ENCODE measurements at regions not wholly inside any gene's neighbourhood (a gene's known extent, or its start where the extent isn't known, plus 50 kb on each side); places are given as distances from the start of the nearest gene placed in this dataset.

DNA sequence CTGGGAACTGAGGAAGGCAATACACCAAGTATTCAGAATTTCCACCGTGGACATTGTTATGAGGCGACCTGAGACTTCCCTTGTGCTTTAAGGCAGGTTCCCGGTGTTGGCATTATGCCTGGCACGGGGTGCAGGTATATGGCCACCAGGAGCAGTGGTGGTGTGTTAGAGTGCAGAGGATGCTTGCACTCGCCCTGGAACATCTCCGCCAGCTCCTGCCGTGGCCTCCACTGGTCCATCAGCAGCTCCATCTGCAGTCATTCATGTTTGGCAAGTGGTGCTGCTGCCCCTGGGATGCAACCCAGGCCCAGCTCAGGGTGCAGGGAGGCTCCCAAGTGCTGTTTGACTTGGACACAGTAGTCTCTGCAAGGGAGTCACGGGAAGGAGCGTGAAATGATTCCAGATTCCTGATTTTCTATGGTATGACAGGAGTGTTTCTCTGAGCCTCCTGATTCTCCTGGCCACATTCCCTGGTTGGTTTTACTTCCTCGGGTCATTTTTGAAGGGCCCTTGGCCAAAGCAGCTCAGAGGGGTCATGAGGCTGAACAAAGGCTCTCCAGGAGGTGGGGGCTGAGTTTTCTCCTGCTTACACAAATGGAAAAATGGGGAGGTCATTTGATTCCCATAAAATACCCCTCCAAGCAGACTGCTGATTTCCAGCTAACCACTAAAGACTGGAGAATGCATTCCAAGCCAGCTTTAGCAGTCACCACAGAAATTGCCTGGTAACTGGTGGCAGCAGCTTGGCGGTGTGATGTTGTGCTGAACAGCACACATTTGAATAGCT, 60.4 kb upstream of the PSEN2 start:
- TF ChIP-seq, protein P1, sequence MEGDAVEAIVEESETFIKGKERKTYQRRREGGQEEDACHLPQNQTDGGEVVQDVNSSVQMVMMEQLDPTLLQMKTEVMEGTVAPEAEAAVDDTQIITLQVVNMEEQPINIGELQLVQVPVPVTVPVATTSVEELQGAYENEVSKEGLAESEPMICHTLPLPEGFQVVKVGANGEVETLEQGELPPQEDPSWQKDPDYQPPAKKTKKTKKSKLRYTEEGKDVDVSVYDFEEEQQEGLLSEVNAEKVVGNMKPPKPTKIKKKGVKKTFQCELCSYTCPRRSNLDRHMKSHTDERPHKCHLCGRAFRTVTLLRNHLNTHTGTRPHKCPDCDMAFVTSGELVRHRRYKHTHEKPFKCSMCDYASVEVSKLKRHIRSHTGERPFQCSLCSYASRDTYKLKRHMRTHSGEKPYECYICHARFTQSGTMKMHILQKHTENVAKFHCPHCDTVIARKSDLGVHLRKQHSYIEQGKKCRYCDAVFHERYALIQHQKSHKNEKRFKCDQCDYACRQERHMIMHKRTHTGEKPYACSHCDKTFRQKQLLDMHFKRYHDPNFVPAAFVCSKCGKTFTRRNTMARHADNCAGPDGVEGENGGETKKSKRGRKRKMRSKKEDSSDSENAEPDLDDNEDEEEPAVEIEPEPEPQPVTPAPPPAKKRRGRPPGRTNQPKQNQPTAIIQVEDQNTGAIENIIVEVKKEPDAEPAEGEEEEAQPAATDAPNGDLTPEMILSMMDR (conservative IDR thresholded peaks at IDR 0.05; ENCODE audit: low read length), result no peak
- TF ChIP-seq EZH2phosphoT487 (IDR thresholded peaks at IDR 0.05; ENCODE audit: borderline replicate concordance, low read depth, low read length), result no peak

Data from OCI-LY7 (cell line).